ENCODE measurements at regions not wholly inside any gene's neighbourhood (a gene's known extent, or its start where the extent isn't known, plus 50 kb on each side); places are given as distances from the start of the nearest gene placed in this dataset.

DNA sequence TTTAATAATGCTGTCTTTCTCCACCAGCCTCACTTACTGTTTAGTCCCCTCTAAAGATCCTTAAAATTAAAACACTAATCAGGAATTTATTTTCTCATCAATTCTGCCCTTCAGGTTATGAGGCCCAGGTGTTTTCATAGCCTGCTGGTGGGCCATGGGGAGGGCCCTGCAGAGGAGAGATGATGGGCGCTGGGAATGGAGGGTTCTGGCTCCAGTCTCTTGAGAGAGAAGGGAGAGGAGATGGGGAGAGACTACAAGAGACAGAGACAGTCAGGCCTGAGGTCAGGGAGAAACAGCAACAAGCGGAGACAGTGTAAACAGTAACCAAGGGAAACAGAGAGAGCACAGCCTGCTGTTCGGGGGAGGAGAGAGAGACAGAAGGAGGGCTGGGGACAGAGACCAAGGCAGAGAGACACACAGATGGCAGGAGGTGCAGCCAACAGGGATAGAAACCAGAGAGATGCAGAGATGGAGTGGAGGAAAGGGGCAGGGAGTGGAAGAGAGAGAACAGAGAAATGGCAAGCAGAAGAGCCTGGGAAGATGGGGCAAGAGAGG is 187.3 kb upstream of the SYT13 start:
- H3K4me1 ChIP-seq (ENCODE audit: control insufficient read depth, extremely low read depth, insufficient read depth, low read length) = peaks cover 1% of the 10 kb centered on the region
- intact Hi-C loops (cut with micrococcal nuclease) = no loop called here
- H3K4me3 ChIP-seq (replicated peaks in 1 of 3; ENCODE audit: insufficient read depth in 1 of 3, low read depth in 1 of 3, low read length in 3 of 3) = no peak overlapping the region
- H2AFZ ChIP-seq (ENCODE audit: low read depth, low read length) = no peak overlapping the region
- H3K4me2 ChIP-seq (ENCODE audit: insufficient read depth, low read length) = no peak overlapping the region
- BruUV-seq (replicated peaks) = no TSS peak
- no peak for FAIRE-seq
- no peak overlapping the region for H3K27ac ChIP-seq (ENCODE audit: insufficient read depth, low read depth, low read length)
- peaks cover 0 to 3% of the 10 kb centered on the region in 2 experiments for H3K27me3 ChIP-seq (ENCODE audit: control insufficient read depth in 2 of 2, insufficient read depth in 2 of 2, low read length in 2 of 2)
- dilution Hi-C loops (cut with MboI; ENCODE audit: extremely low pct_ligation_motif_present, low sequenced_read_pairs) = no loop called here
- POLR2A ChIA-PET = no interaction called here
- CTCF ChIA-PET = no interaction called here
- no peaks in the 10 kb centered on the region for H3K79me2 ChIP-seq (ENCODE audit: control insufficient read depth, insufficient read depth, low read length)
- H3K9me1 ChIP-seq (replicated peaks; ENCODE audit: control insufficient read depth, extremely low read depth, insufficient read depth, low read length) = no peaks in the 10 kb centered on the region
- TF ChIP-seq MYC (IDR thresholded peaks at IDR 0.05; ENCODE audit: low read depth, low read length) (no peak), JUN (IDR thresholded peaks at IDR 0.05; ENCODE audit: borderline replicate concordance, insufficient read depth, insufficient read length, low read depth) (no peak), POLR2A (IDR thresholded peaks at IDR 0.05; ENCODE audit: low read depth, low read length) (no peak), FOS (IDR thresholded peaks at IDR 0.05; ENCODE audit: borderline replicate concordance, insufficient read depth, low read length) (no peak), EZH2 (IDR thresholded peaks at IDR 0.05; ENCODE audit: borderline replicate concordance, low read depth, low read length, severe bottlenecking) (no peak), GATA2 (IDR thresholded peaks at IDR 0.05; ENCODE audit: insufficient read depth, insufficient read length, low read depth, low read length) (no peak), POLR2AphosphoS5 (IDR thresholded peaks at IDR 0.05; ENCODE audit: insufficient read depth, low read depth, low read length) (no peak)
- TF ChIP-seq, protein P1, sequence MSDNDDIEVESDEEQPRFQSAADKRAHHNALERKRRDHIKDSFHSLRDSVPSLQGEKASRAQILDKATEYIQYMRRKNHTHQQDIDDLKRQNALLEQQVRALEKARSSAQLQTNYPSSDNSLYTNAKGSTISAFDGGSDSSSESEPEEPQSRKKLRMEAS (IDR thresholded peaks at IDR 0.05; ENCODE audit: insufficient read depth, insufficient read length) = no peak
- TF ChIP-seq, protein P2, sequence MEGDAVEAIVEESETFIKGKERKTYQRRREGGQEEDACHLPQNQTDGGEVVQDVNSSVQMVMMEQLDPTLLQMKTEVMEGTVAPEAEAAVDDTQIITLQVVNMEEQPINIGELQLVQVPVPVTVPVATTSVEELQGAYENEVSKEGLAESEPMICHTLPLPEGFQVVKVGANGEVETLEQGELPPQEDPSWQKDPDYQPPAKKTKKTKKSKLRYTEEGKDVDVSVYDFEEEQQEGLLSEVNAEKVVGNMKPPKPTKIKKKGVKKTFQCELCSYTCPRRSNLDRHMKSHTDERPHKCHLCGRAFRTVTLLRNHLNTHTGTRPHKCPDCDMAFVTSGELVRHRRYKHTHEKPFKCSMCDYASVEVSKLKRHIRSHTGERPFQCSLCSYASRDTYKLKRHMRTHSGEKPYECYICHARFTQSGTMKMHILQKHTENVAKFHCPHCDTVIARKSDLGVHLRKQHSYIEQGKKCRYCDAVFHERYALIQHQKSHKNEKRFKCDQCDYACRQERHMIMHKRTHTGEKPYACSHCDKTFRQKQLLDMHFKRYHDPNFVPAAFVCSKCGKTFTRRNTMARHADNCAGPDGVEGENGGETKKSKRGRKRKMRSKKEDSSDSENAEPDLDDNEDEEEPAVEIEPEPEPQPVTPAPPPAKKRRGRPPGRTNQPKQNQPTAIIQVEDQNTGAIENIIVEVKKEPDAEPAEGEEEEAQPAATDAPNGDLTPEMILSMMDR (IDR thresholded peaks at IDR 0.05; ENCODE audit: extremely low read depth in 1 of 2, insufficient read depth in 1 of 2, low read depth in 1 of 2, low read length in 2 of 2) = no peak
- H4K20me1 ChIP-seq (replicated peaks; ENCODE audit: control insufficient read depth, extremely low read depth, insufficient read depth, low read length) = no peaks in the 10 kb centered on the region
- no peaks in the 10 kb centered on the region for H3K9me3 ChIP-seq (replicated peaks; ENCODE audit: control insufficient read depth, insufficient read depth, low read length)
- no peak overlapping the region for H3K9ac ChIP-seq (replicated peaks; ENCODE audit: extremely low read depth, insufficient read depth, low read length)
- DNase-seq (ENCODE audit: low read depth, low spot score) = no peak
- no peaks in the 10 kb centered on the region for H3K36me3 ChIP-seq (ENCODE audit: control insufficient read depth in 2 of 2, extremely low read depth in 1 of 2, insufficient read depth in 2 of 2, low read length in 2 of 2)

Data from endothelial cell of umbilical vein (primary cell).